HepG2 (cell line): ENCODE measurements at regions not wholly inside any gene's neighbourhood (a gene's known extent, or its start where the extent isn't known, plus 50 kb on each side); places are given as distances from the start of the nearest gene placed in this dataset.
A peak's percentile ranks its signal among the peaks of the same experiment; 100 is the strongest.
"Not testable (repeated sequence)": the region's sequence is repeated elsewhere in the genome, so short reads cannot be mapped to it uniquely, and the experiment has no call there.

Experiments
- ATAC-seq: fragments of 200-7000 bp; cut with Tn5 transposase; 3 replicates; pipeline ENCODE4 v1.9.1; 2020; ENCODE audit warnings: mild to moderate bottlenecking, moderate library complexity
- BruUV-seq: library from RNA; stranded (reverse); fragments of 400-500 nt; replicated peaks from 2 replicates; lab custom pipeline; 2021; lab: Mats Ljungman, UMichigan
- CTCF ChIA-PET: fragments of 300-600 bp; formaldehyde crosslinking; extraction: SDS; loops from one replicate; lab custom pipeline; 2021; ENCODE audit warnings: low total read pairs, inconsistent platforms, low intra/inter-chr PET ratio; lab: Yijun Ruan, JAX
- POLR2A ChIA-PET: fragments of 350-600 bp; sonication (Branson Sonifier 250); formaldehyde crosslinking; loops from one replicate; lab custom pipeline; 2020; ENCODE audit warnings: antibody characterized with exemption, inconsistent platforms; lab: Yijun Ruan, JAX
- DNase-seq: peaks from one replicate; pipeline ENCODE4 v3.0.0-alpha.2; 2015; ENCODE audit warnings: low spot score
- FAIRE-seq: peaks from 3 replicates; lab custom pipeline; 2011; peaks lifted over from hg19 to GRCh38; lab: Jason Lieb, UNC
- H2AFZ ChIP-seq: one replicate; pipeline ENCODE4 v1.6.1; 2011; ENCODE audit warnings: low read length, inconsistent platforms
- H3K27ac ChIP-seq: fragments of 300-600 bp; 3 replicates; pipeline ENCODE4 v1.8.0; 2011; ENCODE audit warnings: mixed run types, mild to moderate bottlenecking, mixed read lengths, low read length, inconsistent platforms; ENCODE audit not compliant: insufficient read depth; ENCODE audit errors: extremely low read length
- H3K27me3 ChIP-seq, 2 experiments: fragments of 200-600 bp in 1 of 2; 2 replicates in 1 of 2; 3 replicates in 1 of 2; pipeline versions ENCODE4 v1.6.0 to v1.8.0; 2011; ENCODE audit warnings: low read length in 2 of 2, mild to moderate bottlenecking in 2 of 2, moderate library complexity in 2 of 2, inconsistent platforms in 1 of 2; ENCODE audit not compliant: insufficient read depth in 2 of 2, control insufficient read depth in 1 of 2
- H3K36me3 ChIP-seq, 2 experiments: fragments of 200-600 bp in 1 of 2; replicated peaks in 1 of 2; 2 replicates in 1 of 2; 3 replicates in 1 of 2; pipeline versions ENCODE4 v1.5.1 to v1.8.0; 2011; ENCODE audit warnings: low read length in 2 of 2, inconsistent platforms in 1 of 2; ENCODE audit not compliant: insufficient read depth in 2 of 2, control insufficient read depth in 1 of 2
- H3K4me1 ChIP-seq: 2 replicates; pipeline ENCODE4 v1.5.1; 2012; ENCODE audit warnings: low read length, inconsistent platforms; ENCODE audit not compliant: insufficient read depth
- H3K4me2 ChIP-seq: 2 replicates; pipeline ENCODE4 v1.6.0; 2011; ENCODE audit warnings: low read depth, low read length, inconsistent platforms
- H3K4me3 ChIP-seq, 3 experiments: fragments of 200-600 bp in 1 of 3; sonication (generic), shearing (Covaris generic) in 1 of 3; replicated peaks in 1 of 3; 2 replicates each; pipeline ENCODE4 v1.5.1; 2011 to 2016; ENCODE audit warnings: low read length in 3 of 3, inconsistent platforms in 2 of 3, low read depth in 2 of 3, mild to moderate bottlenecking in 2 of 3, control low read depth in 1 of 3, mixed read lengths in 1 of 3; ENCODE audit not compliant: insufficient read depth in 1 of 3
- H3K79me2 ChIP-seq: one replicate; pipeline ENCODE4 v1.6.1; 2011; ENCODE audit warnings: low read length, inconsistent platforms; ENCODE audit not compliant: insufficient read depth
- H3K9ac ChIP-seq: 2 replicates; pipeline ENCODE4 v1.6.0; 2011; ENCODE audit warnings: mild to moderate bottlenecking, low read depth, low read length, inconsistent platforms; ENCODE audit not compliant: insufficient read depth
- H3K9me3 ChIP-seq: 2 replicates; pipeline ENCODE4 v1.5.1; 2012; ENCODE audit warnings: mild to moderate bottlenecking, low read length
- H4K20me1 ChIP-seq: 2 replicates; pipeline ENCODE4 v1.6.0; 2011; ENCODE audit warnings: inconsistent platforms, mild to moderate bottlenecking, low read length, moderate library complexity; ENCODE audit not compliant: insufficient read depth
- MAFK ChIP-seq, 2 experiments: IDR thresholded peaks in 1 of 2; conservative IDR thresholded peaks in 1 of 2; 2 replicates each; pipeline ENCODE4 v1.6.1; 2011; ENCODE audit warnings: improper control_type of control experiment in 2 of 2, low read length in 2 of 2
- ZNF614 ChIP-seq: IDR thresholded peaks from 2 replicates; pipeline ENCODE4 v1.6.1; 2018; ENCODE audit warnings: missing biosample characterization, missing genetic modification reagents, inconsistent platforms, borderline replicate concordance
- WGBS: methylation state at CpG from one replicate; pipeline ENCODE4 v1.1.6; 2017; ENCODE audit warnings: low lambda C conversion rate; 5-methylcytosine and 5-hydroxymethylcytosine counted together
- in situ Hi-C: cut with HindIII; loops from 2 replicates; pipeline ENCODE4 v1.10.0; 2017; ENCODE audit warnings: low pct_unique_long_range_greater_than_20kb; ENCODE audit not compliant: extremely low pct_ligation_motif_present
- intact Hi-C: fragments of 100-400 bp; cut with micrococcal nuclease; formaldehyde crosslinking; loops from one replicate; pipeline ENCODE4 v1.10.0; 2022; ENCODE audit not compliant: unreplicated experiment

- CTCF ChIA-PET, H3K4me2 ChIP-seq, in situ Hi-C loops, H3K4me3 ChIP-seq, H3K9me3 ChIP-seq, FAIRE-seq, H3K36me3 ChIP-seq, DNase-seq, POLR2A ChIA-PET, H3K27me3 ChIP-seq, H4K20me1 ChIP-seq, H3K4me1 ChIP-seq: not testable (repeated sequence)
- TF ChIP-seq MAFK (conservative IDR thresholded peaks at IDR 0.05 in 1 of 2, IDR thresholded peaks at IDR 0.05 in 1 of 2; ENCODE audit: low read length in 2 of 2) (peak in 1 of 2 experiments; percentile 53; a peak in 2 of 4 replicates), ZNF614 (CRISPR knock-in tag) (peak; percentile 90)
- TF ChIP-seq, all 625 proteins: peak for 2; not testable (repeated sequence) for 623
- H3K79me2 ChIP-seq, intact Hi-C loops, H3K9ac ChIP-seq, BruUV-seq, ATAC-seq, H2AFZ ChIP-seq, H3K27ac ChIP-seq: not testable (repeated sequence)
- 0% methylated on average over 1 of the region's 1 CpG for WGBS
Observed at GRCh38 chr9:39542157-39542556, 186.7 kb downstream of the SPATA31A1 start.

- CTCF ChIA-PET, POLR2A ChIA-PET: not testable (repeated sequence)
Observed at GRCh38 chr9:39545079-39545478, 189.6 kb downstream of the SPATA31A1 start.

DNA sequence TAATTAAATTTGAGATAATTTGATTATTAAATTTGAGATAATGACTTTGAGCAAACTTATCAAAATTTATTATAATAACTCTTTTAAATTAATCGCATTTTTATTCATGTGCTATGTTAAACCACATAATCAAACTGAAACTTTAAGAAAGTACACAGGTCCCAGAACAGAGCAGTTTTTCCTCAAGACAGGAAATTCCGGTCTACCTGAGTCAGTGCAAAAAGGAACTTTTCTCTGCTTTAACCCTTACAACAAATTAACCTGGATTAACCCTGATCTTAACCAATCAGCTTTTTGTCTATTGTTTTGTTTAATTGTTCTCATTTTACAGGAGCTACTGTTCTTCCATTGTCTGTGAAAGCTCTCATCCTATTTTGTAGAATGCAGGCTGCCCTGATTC is 195.1 kb downstream of the SPATA31A1 start:
- intact Hi-C loops, in situ Hi-C loops, CTCF ChIA-PET, H3K9ac ChIP-seq, DNase-seq, H3K4me3 ChIP-seq, H3K4me1 ChIP-seq, H3K27me3 ChIP-seq, H2AFZ ChIP-seq, H3K9me3 ChIP-seq, POLR2A ChIA-PET, H3K4me2 ChIP-seq, H3K36me3 ChIP-seq, FAIRE-seq, H4K20me1 ChIP-seq, ATAC-seq, H3K79me2 ChIP-seq, BruUV-seq, H3K27ac ChIP-seq: not testable (repeated sequence)
- WGBS, result under 1% methylated on average over 2 of the region's 2 CpGs

More at GRCh38 chr9:39545079-39545478, 189.6 kb downstream of the SPATA31A1 start:
- H3K27me3 ChIP-seq, BruUV-seq, in situ Hi-C loops, intact Hi-C loops, H3K4me3 ChIP-seq, H3K9me3 ChIP-seq, H2AFZ ChIP-seq, H3K79me2 ChIP-seq, DNase-seq, H3K4me2 ChIP-seq, H3K9ac ChIP-seq, FAIRE-seq, ATAC-seq, H3K4me1 ChIP-seq, H3K27ac ChIP-seq, H4K20me1 ChIP-seq, H3K36me3 ChIP-seq: not testable (repeated sequence)

DNA sequence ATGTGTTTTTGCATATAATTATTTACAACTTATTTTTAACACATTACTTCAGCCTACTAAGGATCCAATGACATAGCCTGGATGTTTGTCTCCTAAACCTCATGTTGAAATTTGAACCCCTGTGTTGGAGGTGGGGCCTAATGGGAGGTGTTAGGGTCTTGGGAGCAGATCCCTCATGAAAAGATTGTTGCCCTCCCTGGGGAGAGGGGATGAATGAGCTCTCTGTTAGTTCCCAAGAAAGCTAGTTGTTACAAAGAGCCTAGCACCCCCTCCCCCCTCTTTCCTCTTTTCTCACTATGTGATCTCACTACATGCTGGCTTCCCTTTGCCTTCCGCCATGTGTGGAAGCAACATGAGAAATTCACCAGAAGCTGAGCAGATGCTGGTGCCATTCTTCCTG is 196.1 kb downstream of the SPATA31A1 start:
- H3K79me2 ChIP-seq, H3K4me2 ChIP-seq, H3K4me3 ChIP-seq, H2AFZ ChIP-seq, BruUV-seq, H3K36me3 ChIP-seq, H4K20me1 ChIP-seq, DNase-seq, H3K27ac ChIP-seq, ATAC-seq, H3K9me3 ChIP-seq, H3K4me1 ChIP-seq, FAIRE-seq, in situ Hi-C loops, H3K27me3 ChIP-seq, intact Hi-C loops, POLR2A ChIA-PET, H3K9ac ChIP-seq, CTCF ChIA-PET: not testable (repeated sequence)
- WGBS, result 33% methylated on average over 1 of the region's 1 CpG
